ENCODE measurements at regions not wholly inside any gene's neighbourhood (a gene's known extent, or its start where the extent isn't known, plus 50 kb on each side); places are given as distances from the start of the nearest gene placed in this dataset.

GRCh38 chr17:77498791-77499698 is 358.3 kb downstream of the SEC14L1 start:
- Histone ChIP-seq H4K20me1 (ENCODE audit: low read depth, low read length) (no peaks in the 10 kb centered on the region), H3K79me2 (ENCODE audit: insufficient read depth, low read length) (0 out of 2 replicates have a peak, but pooled peaks cover 6% of the 10 kb centered on the region), H3K4me2 (ENCODE audit: low read depth, low read length, poor library complexity, severe bottlenecking) (no peak overlapping the region), H3K9me2 (replicated peaks; ENCODE audit: insufficient read depth, low read length) (no peaks in the 10 kb centered on the region), H3K27me3 (ENCODE audit: low read length) (no peaks in the 10 kb centered on the region), H3K9me3 (ENCODE audit: insufficient read depth, low read length) (no peaks in the 10 kb centered on the region), H3K36me3 (ENCODE audit: low read length) (peaks cover 10% of the 10 kb centered on the region), H2AFZ (ENCODE audit: low read depth, low read length, severe bottlenecking) (no peak overlapping the region), H3K27ac (ENCODE audit: low read depth, low read length) (no peak overlapping the region), H3F3A (ENCODE audit: insufficient read depth) (peaks cover 13% of the 10 kb centered on the region), H3K4me3 (ENCODE audit: insufficient read depth, low read length, poor library complexity, severe bottlenecking) (no peak overlapping the region), H3K9ac (ENCODE audit: low read length) (no peak overlapping the region)
- TF ChIP-seq EZH2phosphoT487 (conservative IDR thresholded peaks at IDR 0.05; ENCODE audit: low read length) (no peak), CTCF (IDR thresholded peaks at IDR 0.05; ENCODE audit: insufficient read depth, low read length, poor library complexity, severe bottlenecking) (no peak)

GRCh38 chr17:77499699-77500435 is 359.1 kb downstream of the SEC14L1 start:
- no peaks in the 10 kb centered on the region for H3K27me3 ChIP-seq (ENCODE audit: low read length)
- no peak for TF ChIP-seq EZH2phosphoT487 (conservative IDR thresholded peaks at IDR 0.05; ENCODE audit: low read length)
- TF ChIP-seq CTCF (IDR thresholded peaks at IDR 0.05; ENCODE audit: insufficient read depth, low read length, poor library complexity, severe bottlenecking) = no peak
- H2AFZ ChIP-seq (ENCODE audit: low read depth, low read length, severe bottlenecking) = no peak overlapping the region
- no peak overlapping the region for H3K27ac ChIP-seq (ENCODE audit: low read depth, low read length)
- peaks cover 8% of the 10 kb centered on the region; the same call in 1 of the 2 replicates for H3F3A ChIP-seq (ENCODE audit: insufficient read depth)
- H3K36me3 ChIP-seq (ENCODE audit: low read length) = peaks cover 10% of the 10 kb centered on the region
- H3K9me2 ChIP-seq (replicated peaks; ENCODE audit: insufficient read depth, low read length) = no peaks in the 10 kb centered on the region
- 0 out of 2 replicates have a peak, but pooled peaks cover 6% of the 10 kb centered on the region for H3K79me2 ChIP-seq (ENCODE audit: insufficient read depth, low read length)
- H3K4me3 ChIP-seq (ENCODE audit: insufficient read depth, low read length, poor library complexity, severe bottlenecking) = no peak overlapping the region
- H4K20me1 ChIP-seq (ENCODE audit: low read depth, low read length) = no peaks in the 10 kb centered on the region
- H3K9me3 ChIP-seq (ENCODE audit: insufficient read depth, low read length) = no peaks in the 10 kb centered on the region
- H3K4me2 ChIP-seq (ENCODE audit: low read depth, low read length, poor library complexity, severe bottlenecking) = no peak overlapping the region
- H3K9ac ChIP-seq (ENCODE audit: low read length) = no peak overlapping the region

GRCh38 chr17:77501101-77501566 is 360.4 kb downstream of the SEC14L1 start:
- Histone ChIP-seq H3K79me2 (ENCODE audit: insufficient read depth, low read length) (0 out of 2 replicates have a peak, but pooled peaks cover 5% of the 10 kb centered on the region), H3K36me3 (ENCODE audit: low read length) (peaks cover 5% of the 10 kb centered on the region; the same call in 1 of the 2 replicates), H3K9me3 (ENCODE audit: insufficient read depth, low read length) (no peaks in the 10 kb centered on the region), H3K9me2 (replicated peaks; ENCODE audit: insufficient read depth, low read length) (no peaks in the 10 kb centered on the region), H3F3A (ENCODE audit: insufficient read depth) (peaks cover 8% of the 10 kb centered on the region; the same call in 1 of the 2 replicates), H3K4me2 (ENCODE audit: low read depth, low read length, poor library complexity, severe bottlenecking) (no peak overlapping the region), H2AFZ (ENCODE audit: low read depth, low read length, severe bottlenecking) (no peak overlapping the region), H4K20me1 (ENCODE audit: low read depth, low read length) (no peaks in the 10 kb centered on the region), H3K27ac (ENCODE audit: low read depth, low read length) (no peak overlapping the region), H3K4me3 (ENCODE audit: insufficient read depth, low read length, poor library complexity, severe bottlenecking) (no peak overlapping the region), H3K27me3 (ENCODE audit: low read length) (no peaks in the 10 kb centered on the region), H3K9ac (ENCODE audit: low read length) (no peak overlapping the region)
- TF ChIP-seq CTCF (IDR thresholded peaks at IDR 0.05; ENCODE audit: insufficient read depth, low read length, poor library complexity, severe bottlenecking) (peak; percentile 42), EZH2phosphoT487 (conservative IDR thresholded peaks at IDR 0.05; ENCODE audit: low read length) (no peak)
